ENCODE measurements at regions not wholly inside any gene's neighbourhood (a gene's known extent, or its start where the extent isn't known, plus 50 kb on each side); places are given as distances from the start of the nearest gene placed in this dataset.

GRCh38 chr1:61518670-61519400, 206.1 kb downstream of the TM2D1 start:
- no peak overlapping the region for H2AFZ ChIP-seq (ENCODE audit: low read length)
- no peaks in the 10 kb centered on the region for H3K36me3 ChIP-seq (ENCODE audit: insufficient read depth, low read length)
- H3K4me1 ChIP-seq (ENCODE audit: insufficient read depth, low read length, severe bottlenecking): no peaks in the 10 kb centered on the region
- no peaks in the 10 kb centered on the region for H3K27me3 ChIP-seq (ENCODE audit: insufficient read depth, low read length)
- H3K9me2 ChIP-seq (ENCODE audit: low read depth, low read length): no peaks in the 10 kb centered on the region
- H3K9me3 ChIP-seq (ENCODE audit: low read length): no peaks in the 10 kb centered on the region
- H3K9ac ChIP-seq (ENCODE audit: low read length): no peak overlapping the region
- H3F3A ChIP-seq (ENCODE audit: insufficient read depth, low read length): no peaks in the 10 kb centered on the region
- H3K4me3 ChIP-seq (ENCODE audit: low read depth, low read length, poor library complexity, severe bottlenecking): no peak overlapping the region
- no peak overlapping the region for H3K27ac ChIP-seq (ENCODE audit: low read depth, low read length, poor library complexity, severe bottlenecking)
- H3K79me2 ChIP-seq (ENCODE audit: insufficient read depth, low read length): no peaks in the 10 kb centered on the region
- TF ChIP-seq EZH2 (IDR thresholded peaks at IDR 0.05; ENCODE audit: borderline replicate concordance, low read length): no peak
- TF ChIP-seq CTCF (IDR thresholded peaks at IDR 0.05; ENCODE audit: low read length): no peak
- no peaks in the 10 kb centered on the region for H4K20me1 ChIP-seq (ENCODE audit: insufficient read depth, low read length)
- H3K4me2 ChIP-seq (ENCODE audit: low read length): no peak overlapping the region

- no peak for TF ChIP-seq CTCF (IDR thresholded peaks at IDR 0.05; ENCODE audit: low read length)
- TF ChIP-seq EZH2 (IDR thresholded peaks at IDR 0.05; ENCODE audit: borderline replicate concordance, low read length): no peak
- no peak overlapping the region for H3K9ac ChIP-seq (ENCODE audit: low read length)
- no peaks in the 10 kb centered on the region for H4K20me1 ChIP-seq (ENCODE audit: insufficient read depth, low read length)
- H3F3A ChIP-seq (ENCODE audit: insufficient read depth, low read length): no peaks in the 10 kb centered on the region
- H3K27ac ChIP-seq (ENCODE audit: low read depth, low read length, poor library complexity, severe bottlenecking): no peak overlapping the region
- no peaks in the 10 kb centered on the region for H3K36me3 ChIP-seq (ENCODE audit: insufficient read depth, low read length)
- no peaks in the 10 kb centered on the region for H3K9me2 ChIP-seq (ENCODE audit: low read depth, low read length)
- no peak overlapping the region for H3K4me3 ChIP-seq (ENCODE audit: low read depth, low read length, poor library complexity, severe bottlenecking)
- no peak overlapping the region for H2AFZ ChIP-seq (ENCODE audit: low read length)
- H3K9me3 ChIP-seq (ENCODE audit: low read length): no peaks in the 10 kb centered on the region
- no peaks in the 10 kb centered on the region for H3K79me2 ChIP-seq (ENCODE audit: insufficient read depth, low read length)
- no peak overlapping the region for H3K4me2 ChIP-seq (ENCODE audit: low read length)
- no peaks in the 10 kb centered on the region for H3K4me1 ChIP-seq (ENCODE audit: insufficient read depth, low read length, severe bottlenecking)
- H3K27me3 ChIP-seq (ENCODE audit: insufficient read depth, low read length): no peaks in the 10 kb centered on the region
Measured at GRCh38 chr1:61517345-61517744, 207.6 kb downstream of the TM2D1 start.

GRCh38 chr1:61515096-61515495, 209.8 kb downstream of the TM2D1 start:
- Histone ChIP-seq H3K9ac (ENCODE audit: low read length) (no peak overlapping the region), H3F3A (ENCODE audit: insufficient read depth, low read length) (no peaks in the 10 kb centered on the region), H2AFZ (ENCODE audit: low read length) (no peak overlapping the region), H3K4me1 (ENCODE audit: insufficient read depth, low read length, severe bottlenecking) (no peaks in the 10 kb centered on the region), H3K9me3 (ENCODE audit: low read length) (no peaks in the 10 kb centered on the region), H3K36me3 (ENCODE audit: insufficient read depth, low read length) (no peaks in the 10 kb centered on the region), H3K9me2 (ENCODE audit: low read depth, low read length) (no peaks in the 10 kb centered on the region), H3K27me3 (ENCODE audit: insufficient read depth, low read length) (no peaks in the 10 kb centered on the region), H4K20me1 (ENCODE audit: insufficient read depth, low read length) (no peaks in the 10 kb centered on the region), H3K4me2 (ENCODE audit: low read length) (no peak overlapping the region), H3K27ac (ENCODE audit: low read depth, low read length, poor library complexity, severe bottlenecking) (no peak overlapping the region), H3K4me3 (ENCODE audit: low read depth, low read length, poor library complexity, severe bottlenecking) (no peak overlapping the region), H3K79me2 (ENCODE audit: insufficient read depth, low read length) (no peaks in the 10 kb centered on the region)
- TF ChIP-seq EZH2 (IDR thresholded peaks at IDR 0.05; ENCODE audit: borderline replicate concordance, low read length) (no peak), CTCF (IDR thresholded peaks at IDR 0.05; ENCODE audit: low read length) (no peak)

All from OCI-LY1 (cell line).